ENCODE measurements at regions not wholly inside any gene's neighbourhood (a gene's known extent, or its start where the extent isn't known, plus 50 kb on each side); places are given as distances from the start of the nearest gene placed in this dataset.

- DNase-seq, result no peak
- ATAC-seq (ENCODE audit: low read depth), result no peak
- no peaks in the 10 kb centered on the region for H3K4me1 Mint-ChIP-seq
- Histone ChIP-seq H3K4me1 (ENCODE audit: control insufficient read depth in 2 of 2, insufficient read depth in 2 of 2, low read length in 2 of 2) (no peaks in the 10 kb centered on the region), H3K79me2 (ENCODE audit: control insufficient read depth, insufficient read depth, low read length) (no peaks in the 10 kb centered on the region), H4K20me1 (ENCODE audit: control insufficient read depth, insufficient read depth, low read length, poor library complexity, severe bottlenecking) (no peaks in the 10 kb centered on the region), H2AFZ (ENCODE audit: insufficient read depth, low read depth, low read length, poor library complexity, severe bottlenecking) (no peak overlapping the region), H3K27ac (ENCODE audit: low read length in 2 of 2) (no peak overlapping the region), H3K9ac (ENCODE audit: low read length) (no peak overlapping the region), H3K4me3 (ENCODE audit: control extremely low read depth in 1 of 5, extremely low read depth in 1 of 5, insufficient read depth in 1 of 5, low read depth in 2 of 5, low read length in 4 of 5) (no peak overlapping the region), H3K4me2 (replicated peaks; ENCODE audit: low read depth, low read length, poor library complexity, severe bottlenecking) (no peak overlapping the region), H3K27me3 (replicated peaks in 1 of 4; ENCODE audit: control extremely low read depth in 1 of 4, control insufficient read depth in 3 of 4, insufficient read depth in 4 of 4, low read length in 3 of 4) (peaks cover 0 to 3% (median 0%) of the 10 kb centered on the region in 4 experiments), H3K9me3 (ENCODE audit: control extremely low read depth in 1 of 3, control insufficient read depth in 2 of 3, insufficient read depth in 1 of 3, low read length in 2 of 3) (peaks cover 0 to 6% (median 0%) of the 10 kb centered on the region in 3 donors), H3K36me3 (replicated peaks in 1 of 2; ENCODE audit: control extremely low read depth in 1 of 2, control insufficient read depth in 1 of 2, extremely low read depth in 1 of 2, insufficient read depth in 2 of 2, low read length in 1 of 2) (no peaks in the 10 kb centered on the region)
- CTCF ChIA-PET, result no interaction called here
- H3K9me3 Mint-ChIP-seq (ENCODE audit: insufficient read depth), result no peaks in the 10 kb centered on the region
- no peak overlapping the region for H3K27ac Mint-ChIP-seq
- H3K4me3 Mint-ChIP-seq, result no peak overlapping the region
- intact Hi-C loops (cut with micrococcal nuclease), result no loop called here
- no peak for TF ChIP-seq EZH2 (IDR thresholded peaks at IDR 0.05; ENCODE audit: borderline replicate concordance, insufficient read depth, low read depth, low read length, poor library complexity, severe bottlenecking)
- TF ChIP-seq, protein P1, sequence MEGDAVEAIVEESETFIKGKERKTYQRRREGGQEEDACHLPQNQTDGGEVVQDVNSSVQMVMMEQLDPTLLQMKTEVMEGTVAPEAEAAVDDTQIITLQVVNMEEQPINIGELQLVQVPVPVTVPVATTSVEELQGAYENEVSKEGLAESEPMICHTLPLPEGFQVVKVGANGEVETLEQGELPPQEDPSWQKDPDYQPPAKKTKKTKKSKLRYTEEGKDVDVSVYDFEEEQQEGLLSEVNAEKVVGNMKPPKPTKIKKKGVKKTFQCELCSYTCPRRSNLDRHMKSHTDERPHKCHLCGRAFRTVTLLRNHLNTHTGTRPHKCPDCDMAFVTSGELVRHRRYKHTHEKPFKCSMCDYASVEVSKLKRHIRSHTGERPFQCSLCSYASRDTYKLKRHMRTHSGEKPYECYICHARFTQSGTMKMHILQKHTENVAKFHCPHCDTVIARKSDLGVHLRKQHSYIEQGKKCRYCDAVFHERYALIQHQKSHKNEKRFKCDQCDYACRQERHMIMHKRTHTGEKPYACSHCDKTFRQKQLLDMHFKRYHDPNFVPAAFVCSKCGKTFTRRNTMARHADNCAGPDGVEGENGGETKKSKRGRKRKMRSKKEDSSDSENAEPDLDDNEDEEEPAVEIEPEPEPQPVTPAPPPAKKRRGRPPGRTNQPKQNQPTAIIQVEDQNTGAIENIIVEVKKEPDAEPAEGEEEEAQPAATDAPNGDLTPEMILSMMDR (IDR thresholded peaks at IDR 0.05), result no peak
- peaks cover 4% of the 10 kb centered on the region for H3K27me3 Mint-ChIP-seq
- POLR2A ChIA-PET, result no interaction called here
Observed at GRCh38 chr2:121124330-121124729, 160.7 kb downstream of the TFCP2L1 start.

DNA sequence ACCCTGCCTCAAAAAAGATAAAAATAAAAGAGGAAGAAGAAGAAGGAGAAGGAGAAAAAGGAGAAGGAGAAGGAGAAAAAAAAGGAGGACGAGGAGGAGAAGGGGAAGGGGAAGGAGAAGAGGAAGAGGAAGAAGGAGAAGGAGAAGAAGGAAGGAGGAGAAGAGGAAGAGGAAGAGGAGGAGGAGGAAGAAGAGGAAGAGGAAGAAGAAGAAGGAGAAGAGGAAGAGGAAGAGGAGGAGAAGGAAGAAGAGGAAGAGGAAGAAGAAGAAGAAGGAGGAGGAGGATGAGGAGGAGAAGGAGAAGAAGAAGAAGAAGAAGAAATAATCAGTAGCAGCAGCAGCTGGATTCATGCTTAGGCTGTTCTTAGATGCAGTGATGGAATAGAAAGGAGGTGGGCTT lies 159.7 kb downstream of the TFCP2L1 start:
- no peaks in the 10 kb centered on the region for H3K4me1 ChIP-seq (ENCODE audit: control insufficient read depth in 2 of 2, insufficient read depth in 2 of 2, low read length in 2 of 2)
- ChIA-PET POLR2A (no interaction called here), CTCF (no interaction called here)
- DNase-seq, result no peak
- 34% methylated on average over 1 of the region's 1 CpG for WGBS (ENCODE audit: insufficient coverage)
- no peaks in the 10 kb centered on the region for H3K9me3 Mint-ChIP-seq (ENCODE audit: insufficient read depth)
- no peak overlapping the region for H3K4me3 Mint-ChIP-seq
- H3K4me2 ChIP-seq (replicated peaks; ENCODE audit: low read depth, low read length, poor library complexity, severe bottlenecking), result no peak overlapping the region
- no peaks in the 10 kb centered on the region for H3K79me2 ChIP-seq (ENCODE audit: control insufficient read depth, insufficient read depth, low read length)
- H3K27me3 Mint-ChIP-seq, result peaks cover 4% of the 10 kb centered on the region
- no peak overlapping the region for H2AFZ ChIP-seq (ENCODE audit: insufficient read depth, low read depth, low read length, poor library complexity, severe bottlenecking)
- no peaks in the 10 kb centered on the region for H3K4me1 Mint-ChIP-seq
- H4K20me1 ChIP-seq (ENCODE audit: control insufficient read depth, insufficient read depth, low read length, poor library complexity, severe bottlenecking), result no peaks in the 10 kb centered on the region
- H3K36me3 ChIP-seq (replicated peaks in 1 of 2; ENCODE audit: control extremely low read depth in 1 of 2, control insufficient read depth in 1 of 2, extremely low read depth in 1 of 2, insufficient read depth in 2 of 2, low read length in 1 of 2), result no peaks in the 10 kb centered on the region
- H3K4me3 ChIP-seq (ENCODE audit: control extremely low read depth in 1 of 5, extremely low read depth in 1 of 5, insufficient read depth in 1 of 5, low read depth in 2 of 5, low read length in 4 of 5), result no peak overlapping the region
- peaks cover 0 to 5% (median 0%) of the 10 kb centered on the region in 3 donors for H3K9me3 ChIP-seq (ENCODE audit: control extremely low read depth in 1 of 3, control insufficient read depth in 2 of 3, insufficient read depth in 1 of 3, low read length in 2 of 3)
- H3K27me3 ChIP-seq (replicated peaks in 1 of 4; ENCODE audit: control extremely low read depth in 1 of 4, control insufficient read depth in 3 of 4, insufficient read depth in 4 of 4, low read length in 3 of 4), result peaks cover 0 to 3% (median 0%) of the 10 kb centered on the region in 4 experiments
- no peak overlapping the region for H3K9ac ChIP-seq (ENCODE audit: low read length)
- H3K27ac Mint-ChIP-seq, result no peak overlapping the region
- no peak for ATAC-seq (ENCODE audit: low read depth)
- intact Hi-C loops (cut with micrococcal nuclease), result no loop called here
- TF ChIP-seq, protein P1 (IDR thresholded peaks at IDR 0.05), result no peak
- no peak for TF ChIP-seq EZH2 (IDR thresholded peaks at IDR 0.05; ENCODE audit: borderline replicate concordance, insufficient read depth, low read depth, low read length, poor library complexity, severe bottlenecking)
- no peak overlapping the region for H3K27ac ChIP-seq (ENCODE audit: low read length in 2 of 2)

Measured in B cell (primary cell).